PC-3 (cell line): ENCODE measurements at regions not wholly inside any gene's neighbourhood (a gene's known extent, or its start where the extent isn't known, plus 50 kb on each side); places are given as distances from the start of the nearest gene placed in this dataset.

ENCODE experiments used
- EZH2 ChIP-seq: fragments of 300-600 bp; sonication (generic); IDR thresholded peaks from one replicate; pipeline ENCODE4 v1.6.1; 2017; ENCODE audit warnings: antibody characterized with exemption, mild to moderate bottlenecking, low read length; ENCODE audit not compliant: unreplicated experiment
- EZH2phosphoT487 ChIP-seq: fragments of 300-600 bp; sonication (generic); IDR thresholded peaks from 2 replicates; pipeline ENCODE4 v1.6.1; 2018; ENCODE audit warnings: mild to moderate bottlenecking, antibody characterized with exemption, low read length, borderline replicate concordance
- TF ChIP-seq, protein P1 (sequence below): fragments of 300-600 bp; sonication (generic); conservative IDR thresholded peaks from 2 replicates; pipeline ENCODE4 v1.5.1; 2017; ENCODE audit warnings: antibody characterized with exemption, low read depth, mild to moderate bottlenecking, low read length

- TF ChIP-seq, protein P1, sequence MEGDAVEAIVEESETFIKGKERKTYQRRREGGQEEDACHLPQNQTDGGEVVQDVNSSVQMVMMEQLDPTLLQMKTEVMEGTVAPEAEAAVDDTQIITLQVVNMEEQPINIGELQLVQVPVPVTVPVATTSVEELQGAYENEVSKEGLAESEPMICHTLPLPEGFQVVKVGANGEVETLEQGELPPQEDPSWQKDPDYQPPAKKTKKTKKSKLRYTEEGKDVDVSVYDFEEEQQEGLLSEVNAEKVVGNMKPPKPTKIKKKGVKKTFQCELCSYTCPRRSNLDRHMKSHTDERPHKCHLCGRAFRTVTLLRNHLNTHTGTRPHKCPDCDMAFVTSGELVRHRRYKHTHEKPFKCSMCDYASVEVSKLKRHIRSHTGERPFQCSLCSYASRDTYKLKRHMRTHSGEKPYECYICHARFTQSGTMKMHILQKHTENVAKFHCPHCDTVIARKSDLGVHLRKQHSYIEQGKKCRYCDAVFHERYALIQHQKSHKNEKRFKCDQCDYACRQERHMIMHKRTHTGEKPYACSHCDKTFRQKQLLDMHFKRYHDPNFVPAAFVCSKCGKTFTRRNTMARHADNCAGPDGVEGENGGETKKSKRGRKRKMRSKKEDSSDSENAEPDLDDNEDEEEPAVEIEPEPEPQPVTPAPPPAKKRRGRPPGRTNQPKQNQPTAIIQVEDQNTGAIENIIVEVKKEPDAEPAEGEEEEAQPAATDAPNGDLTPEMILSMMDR, result no peak
- TF ChIP-seq EZH2 (no peak), EZH2phosphoT487 (no peak)
Observed at GRCh38 chr14:85002846-85003245, 527.1 kb upstream of the FLRT2 start.
